Activated CD8-positive, alpha-beta memory T cell treated with anti-CD3 and anti-CD28 coated beads, Interleukin-2, amount 50 U/mL, for 24 hours (primary cell): ENCODE measurements at regions not wholly inside any gene's neighbourhood (a gene's known extent, or its start where the extent isn't known, plus 50 kb on each side); places are given as distances from the start of the nearest gene placed in this dataset.

Source experiments
- DNase-seq: peaks from one replicate; pipeline ENCODE4 v3.0.0-alpha.2; 2020; ENCODE audit errors: extremely low read depth

GRCh38 chr5:74188351-74189105, 452.0 kb downstream of the ENC1 start:
- DNase-seq, result no peak

DNA sequence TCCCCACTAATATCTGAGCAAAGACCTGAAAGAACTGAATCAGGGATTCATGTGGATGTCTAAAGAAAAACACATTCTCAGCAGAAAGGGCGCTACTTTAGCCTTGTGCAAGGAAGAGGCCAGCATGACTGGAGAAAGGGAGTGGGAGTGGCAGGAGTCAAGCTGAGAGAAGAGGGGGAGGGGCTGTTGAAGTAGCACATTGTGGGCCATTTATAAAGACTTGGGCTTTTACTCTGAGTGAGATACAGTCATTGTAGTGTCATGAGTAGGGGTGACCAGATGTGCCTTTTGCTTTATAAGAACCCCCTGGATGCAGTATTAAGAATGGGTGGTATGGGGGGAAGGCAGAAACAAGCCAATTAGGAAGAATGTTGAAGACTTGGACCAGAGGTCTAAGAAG, 452.8 kb downstream of the ENC1 start:
- no peak for DNase-seq

- no peak for DNase-seq
These were observed 453.9 kb downstream of the ENC1 start for GRCh38 chr5:74186356-74187315.

GRCh38 chr5:74185599-74185998, 454.9 kb downstream of the ENC1 start:
- no peak for DNase-seq

DNA sequence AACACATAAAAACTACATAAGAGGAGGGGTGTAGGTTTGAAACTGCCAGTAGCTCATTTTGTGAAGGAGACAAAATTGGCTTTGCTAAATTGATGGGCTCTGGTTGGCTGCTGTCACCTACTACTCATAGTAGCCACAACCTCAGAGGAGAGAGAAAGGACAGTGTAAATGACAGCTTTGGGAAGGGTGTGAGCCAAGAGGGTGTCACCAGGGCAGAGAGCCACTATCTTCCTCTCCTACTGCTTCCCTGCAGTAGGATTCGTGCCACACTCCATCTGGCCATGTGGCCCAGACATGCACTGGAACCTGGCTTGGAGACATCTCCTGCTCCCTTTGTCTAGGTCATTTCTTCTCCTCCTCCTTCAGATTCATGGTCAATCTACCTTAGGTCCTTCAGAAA, 455.9 kb downstream of the ENC1 start:
- DNase-seq, result no peak

- no peak for DNase-seq
These were observed 457.5 kb downstream of the ENC1 start for GRCh38 chr5:74183041-74183440.

DNA sequence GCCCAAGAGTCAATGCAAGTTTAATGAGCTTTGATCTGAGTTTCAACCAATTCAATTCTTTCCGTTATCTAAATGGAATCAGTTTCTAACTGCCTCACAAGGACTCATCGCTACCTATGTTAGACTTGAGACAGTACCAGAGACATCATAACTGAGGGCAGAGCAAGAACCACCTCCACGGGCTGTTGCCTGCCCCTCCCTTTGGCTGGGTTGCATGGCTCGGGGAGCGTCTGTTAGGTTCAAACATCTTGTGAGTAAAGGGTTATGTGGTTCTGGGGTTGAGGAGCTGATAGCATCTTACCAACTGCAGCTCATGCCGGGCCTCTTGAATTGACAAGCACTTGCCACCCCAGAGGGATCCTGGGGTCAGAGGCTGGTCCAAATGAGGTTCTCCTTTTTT, 457.9 kb downstream of the ENC1 start:
- no peak for DNase-seq

DNA sequence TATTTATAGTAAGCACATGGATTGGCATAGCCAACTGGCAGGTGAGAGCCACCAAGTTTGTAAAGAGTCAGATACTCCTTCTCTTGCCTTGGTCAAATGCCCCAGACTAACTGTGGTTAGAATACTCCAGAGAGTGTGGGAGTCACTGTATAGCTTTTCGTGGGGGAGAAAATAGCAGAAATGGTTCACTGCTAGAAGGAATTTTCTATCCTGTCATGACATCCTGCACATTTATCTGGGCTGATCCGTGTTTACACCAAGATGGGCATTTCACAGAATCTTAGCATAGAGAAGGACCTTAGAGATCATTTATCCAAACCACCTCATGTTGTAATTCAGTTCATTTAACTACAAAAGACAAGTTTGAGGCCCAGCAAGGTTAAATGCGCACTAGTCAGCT, 460.8 kb downstream of the ENC1 start:
- no peak for DNase-seq

GRCh38 chr5:74179179-74179578, 461.3 kb downstream of the ENC1 start:
- DNase-seq, result no peak

DNA sequence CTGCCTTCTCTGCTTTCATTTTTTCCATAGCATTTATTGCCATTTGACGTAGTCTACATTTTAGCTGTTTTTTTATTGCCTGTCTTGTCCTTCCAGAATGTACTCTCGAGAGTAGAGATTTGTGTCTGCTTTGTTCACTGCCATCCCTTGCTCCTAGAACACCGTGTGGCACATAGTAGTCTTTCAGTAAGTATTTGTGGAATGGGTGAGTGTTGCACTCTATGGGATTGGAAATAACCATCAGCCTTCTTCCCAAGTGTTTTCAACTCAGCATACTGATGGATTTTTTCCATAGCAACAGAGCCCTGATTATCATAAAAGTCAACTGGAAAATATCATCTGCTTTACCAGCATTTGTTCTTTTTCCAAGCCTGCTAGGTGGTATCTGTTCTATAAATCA, 462.6 kb downstream of the ENC1 start:
- DNase-seq, result no peak

- DNase-seq, result no peak
These were observed 466.2 kb downstream of the ENC1 start for GRCh38 chr5:74174366-74174765.

- no peak for DNase-seq
These were observed 466.9 kb downstream of the ENC1 start for GRCh38 chr5:74173665-74174064.

DNA sequence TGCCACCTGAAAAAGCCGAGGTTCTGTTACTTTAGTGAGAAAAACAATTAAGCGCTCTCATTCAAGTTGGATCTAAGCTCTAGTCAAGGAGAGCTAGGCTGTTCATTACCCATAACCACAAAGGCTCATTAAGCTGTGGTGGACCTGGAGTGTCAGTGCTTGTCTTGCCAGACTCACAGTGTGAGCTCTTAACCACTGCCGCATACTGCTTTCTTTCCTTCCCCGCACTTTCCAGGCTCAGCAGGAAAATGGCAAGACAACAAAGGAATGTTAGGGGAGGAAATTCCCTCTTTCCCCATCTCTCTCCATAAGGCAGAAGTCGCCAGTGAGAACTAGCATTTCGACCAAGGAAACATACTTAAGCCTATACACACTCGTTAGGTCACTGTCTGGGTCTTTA, 467.3 kb downstream of the ENC1 start:
- DNase-seq, result no peak

- no peak for DNase-seq
These were observed 470.8 kb downstream of the ENC1 start for GRCh38 chr5:74169701-74170100.

DNA sequence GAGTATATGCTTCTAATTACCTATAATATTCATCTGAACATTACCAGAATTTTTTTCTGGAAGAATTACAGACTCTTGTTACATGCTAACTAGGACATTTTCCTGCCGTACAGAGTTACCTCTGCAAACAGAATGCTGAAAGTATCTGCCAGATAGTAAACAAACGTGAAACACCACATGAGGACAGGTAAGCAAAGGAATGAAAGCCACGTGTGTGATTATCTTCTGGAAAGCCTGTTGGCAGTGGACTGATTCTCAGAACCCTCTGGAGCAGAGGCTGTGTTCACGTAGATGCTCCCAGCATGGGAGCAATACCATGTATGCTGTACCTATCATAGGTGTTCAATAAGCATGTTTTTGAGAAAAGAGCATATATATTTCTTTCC, 472.6 kb downstream of the ENC1 start:
- no peak for DNase-seq

DNA sequence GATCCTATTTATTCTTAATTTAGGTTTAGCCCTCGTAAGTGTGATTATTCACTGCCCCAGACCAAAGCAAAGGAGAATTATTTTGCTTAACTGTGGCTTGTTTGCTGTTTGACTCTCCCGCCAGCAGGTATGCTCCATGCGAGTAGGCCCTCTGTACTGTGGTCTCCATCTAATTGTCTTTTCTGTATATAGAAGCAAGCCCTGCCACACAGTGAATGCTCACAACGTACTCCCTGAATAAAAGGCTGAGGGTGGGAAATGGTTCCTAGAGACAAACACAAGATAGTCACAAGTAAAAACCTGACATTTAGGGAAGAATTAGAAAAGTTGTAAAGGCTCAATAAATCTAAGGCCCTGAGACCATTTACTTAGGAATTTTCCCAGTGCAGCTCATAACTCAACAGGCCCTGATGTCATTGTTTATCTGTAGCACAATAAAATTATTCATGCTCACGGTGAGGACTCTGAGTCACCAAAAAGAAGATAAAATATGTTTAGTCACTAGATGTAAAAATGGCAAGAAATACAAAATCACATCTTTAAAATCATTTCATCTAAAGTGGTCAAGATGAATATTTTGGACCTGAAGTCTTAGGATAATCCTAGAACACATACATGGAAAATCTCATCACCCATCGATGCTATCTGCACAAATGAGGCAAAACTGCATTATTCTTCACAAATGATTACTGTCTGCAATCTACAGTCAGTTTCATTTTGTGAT, 473.2 kb downstream of the ENC1 start:
- DNase-seq, result no peak

DNA sequence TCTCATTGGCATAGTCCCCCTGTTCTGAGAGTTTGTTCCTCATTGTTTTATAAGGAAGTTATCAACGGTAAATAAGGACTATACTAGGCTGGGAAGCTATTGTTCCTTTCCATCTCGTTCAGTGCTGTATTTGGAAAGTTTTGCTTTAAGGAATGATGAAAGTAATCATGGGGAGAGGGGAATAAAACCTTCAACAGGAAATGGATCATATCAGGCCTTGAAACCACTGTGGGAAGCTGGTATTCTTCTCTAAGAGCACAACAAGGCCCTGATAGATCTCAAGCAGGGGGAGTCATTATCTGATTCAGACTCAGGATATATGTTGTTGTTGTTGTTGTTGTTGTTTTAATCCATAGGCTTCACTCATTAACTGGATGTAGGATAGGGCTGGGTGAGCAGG, 474.5 kb downstream of the ENC1 start:
- no peak for DNase-seq

DNA sequence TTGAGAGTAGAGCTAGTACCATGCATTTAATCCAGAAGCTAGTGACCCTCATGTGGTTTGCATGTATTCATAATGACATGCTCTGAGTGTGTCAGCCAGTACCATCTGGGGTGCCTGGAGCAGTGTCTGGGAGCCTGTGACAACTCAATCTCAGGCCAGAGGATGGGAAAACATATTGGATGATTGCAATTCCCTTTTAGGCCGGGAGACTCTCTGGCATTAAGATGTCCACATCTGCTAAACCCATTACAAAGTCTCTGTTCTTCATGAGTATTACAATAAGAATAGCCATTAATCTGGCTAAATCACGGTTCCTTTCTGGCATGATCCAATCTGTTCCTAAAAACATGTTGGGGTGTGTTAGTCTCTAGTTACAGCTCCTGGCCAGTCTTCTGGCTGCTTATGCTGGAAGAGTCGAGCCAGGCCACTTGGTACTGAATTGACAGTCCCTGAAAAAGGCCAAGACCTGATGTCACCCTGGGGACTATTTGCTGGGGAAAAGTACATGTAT, 475.7 kb downstream of the ENC1 start:
- no peak for DNase-seq

- no peak for DNase-seq
These were observed 478.0 kb downstream of the ENC1 start for GRCh38 chr5:74162524-74162923.

GRCh38 chr5:74161170-74161569, 479.4 kb downstream of the ENC1 start:
- DNase-seq, result no peak

DNA sequence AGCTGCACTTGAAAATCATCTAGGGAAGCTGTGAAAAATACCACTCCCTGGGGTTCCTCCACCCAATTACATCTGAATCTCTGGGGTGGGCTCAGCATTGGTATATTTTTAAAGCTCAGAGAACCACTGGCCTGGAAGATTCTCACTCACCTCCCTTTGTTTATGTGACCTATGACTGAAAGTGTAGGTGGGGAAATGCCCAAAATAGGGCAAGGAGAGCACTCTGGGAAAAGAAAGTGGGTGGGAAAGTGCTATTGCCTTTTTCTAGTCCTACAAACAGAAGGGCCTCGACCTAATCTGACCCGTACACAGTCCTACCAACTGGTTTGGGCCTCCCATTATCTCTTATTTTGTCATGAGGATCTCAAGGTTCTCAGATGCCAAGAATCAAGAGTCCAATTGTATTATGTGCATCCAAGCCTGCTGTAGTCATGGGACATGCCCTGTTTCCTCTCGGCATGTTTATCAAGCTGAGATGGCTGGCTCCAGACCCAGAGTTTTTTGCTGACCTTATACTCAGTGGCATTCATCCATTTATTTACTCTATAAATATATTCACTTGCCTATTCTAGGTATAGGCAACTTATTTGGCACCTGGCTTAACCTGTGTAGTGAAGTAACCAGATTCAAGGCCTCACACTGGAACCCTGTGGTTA, 483.7 kb downstream of the ENC1 start:
- DNase-seq, result no peak

DNA sequence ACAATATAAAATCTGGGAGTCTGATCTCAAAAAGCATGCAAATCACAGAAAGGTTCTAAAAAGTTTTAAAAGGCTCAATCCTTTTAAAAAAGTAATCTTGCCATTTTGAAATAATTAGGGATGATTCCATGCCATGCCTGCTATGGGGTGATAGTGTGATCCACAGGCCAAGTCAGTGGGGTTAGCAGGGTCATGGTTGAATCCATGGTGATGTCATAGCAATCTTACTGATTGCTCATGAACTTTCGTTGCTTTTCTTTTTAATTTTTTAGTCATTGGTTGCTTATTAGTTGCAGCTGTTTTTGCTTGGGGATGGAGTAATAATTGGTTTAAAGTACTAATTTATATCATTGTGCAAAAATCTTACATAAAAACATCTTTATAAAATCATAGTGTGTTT, 485.0 kb downstream of the ENC1 start:
- DNase-seq, result no peak
